GM11168 (cell line): ENCODE measurements at regions not wholly inside any gene's neighbourhood (a gene's known extent, or its start where the extent isn't known, plus 50 kb on each side); places are given as distances from the start of the nearest gene placed in this dataset.
"Not testable (repeated sequence)": the region's sequence is repeated elsewhere in the genome, so short reads cannot be mapped to it uniquely, and the experiment has no call there.

Source experiments
- in situ Hi-C: fragments of 300-500 bp; cut with MboI; formaldehyde crosslinking; loops from one replicate; pipeline ENCODE4 v1.12.0; 2022; ENCODE audit warnings: low sequenced_read_pairs; ENCODE audit not compliant: unreplicated experiment

- in situ Hi-C loops, result no loop called here
Observed at GRCh38 chr6:141415896-141416295, 716.8 kb upstream of the GJE1 start.

- in situ Hi-C loops, result no loop called here
Observed at GRCh38 chr6:141413196-141413595, 719.5 kb upstream of the GJE1 start.

- in situ Hi-C loops, result no loop called here
Observed at GRCh38 chr6:141406761-141407160, 726.0 kb upstream of the GJE1 start.

- in situ Hi-C loops, result no loop called here
Observed at GRCh38 chr6:141403827-141404226, 728.9 kb upstream of the GJE1 start.

- in situ Hi-C loops, result no loop called here
Observed at GRCh38 chr6:141403103-141403502, 729.6 kb upstream of the GJE1 start.

- in situ Hi-C loops, result no loop called here
Observed at GRCh38 chr6:141402489-141402888, 730.2 kb upstream of the GJE1 start.

GRCh38 chr6:141401851-141402250, 730.9 kb upstream of the GJE1 start:
- in situ Hi-C loops, result no loop called here

- in situ Hi-C loops, result no loop called here
Observed at GRCh38 chr6:141401168-141401567, 731.6 kb upstream of the GJE1 start.

- in situ Hi-C loops, result no loop called here
Observed at GRCh38 chr6:141398949-141399348, 733.8 kb upstream of the GJE1 start.

- in situ Hi-C loops, result no loop called here
Observed at GRCh38 chr6:141395443-141396008, 737.2 kb upstream of the GJE1 start.

- in situ Hi-C loops, result no loop called here
Observed at GRCh38 chr6:141394565-141395051, 738.1 kb upstream of the GJE1 start.

GRCh38 chr6:141394125-141394536, 738.6 kb upstream of the GJE1 start:
- in situ Hi-C loops, result no loop called here

GRCh38 chr6:141393405-141394124, 739.2 kb upstream of the GJE1 start:
- in situ Hi-C loops, result no loop called here

GRCh38 chr6:141391135-141391534, 741.6 kb upstream of the GJE1 start:
- in situ Hi-C loops, result not testable (repeated sequence)

- in situ Hi-C loops, result no loop called here
Observed at GRCh38 chr6:141388666-141389065, 744.1 kb upstream of the GJE1 start.

- in situ Hi-C loops, result no loop called here
Observed at GRCh38 chr6:141370438-141370837, 762.3 kb upstream of the GJE1 start.

GRCh38 chr6:141366796-141367195, 765.9 kb upstream of the GJE1 start:
- in situ Hi-C loops, result not testable (repeated sequence)

GRCh38 chr6:141364694-141365093, 768.0 kb upstream of the GJE1 start:
- in situ Hi-C loops, result no loop called here

- in situ Hi-C loops, result no loop called here
Observed at GRCh38 chr6:141364232-141364631, 768.5 kb upstream of the GJE1 start.

- in situ Hi-C loops, result no loop called here
Observed at GRCh38 chr6:141361559-141361958, 771.2 kb upstream of the GJE1 start.

- in situ Hi-C loops, result no loop called here
Observed at GRCh38 chr6:141359953-141360352, 772.8 kb upstream of the GJE1 start.
